H1 (cell line): ENCODE measurements at regions not wholly inside any gene's neighbourhood (a gene's known extent, or its start where the extent isn't known, plus 50 kb on each side); places are given as distances from the start of the nearest gene placed in this dataset.

Experiments
- CTCF ChIA-PET: fragments of 300-600 bp; sonication (Branson Sonifier 250); formaldehyde crosslinking; loops from one replicate; lab custom pipeline; 2021; ENCODE audit not compliant: partially characterized antibody; lab: Charles Lee
- POLR2A ChIA-PET: fragments of 300-600 bp; sonication (Branson Sonifier 250); formaldehyde crosslinking; loops from one replicate; lab custom pipeline; 2021; ENCODE audit warnings: inconsistent platforms; ENCODE audit not compliant: partially characterized antibody; lab: Charles Lee
- DNase-seq, 2 experiments: peaks; one replicate each; pipeline versions ENCODE4 v3.0.0 to v3.0.0-alpha.2; 2010 to 2022; ENCODE audit warnings: low spot score in 2 of 2, low read depth in 1 of 2, mixed read lengths in 1 of 2
- FAIRE-seq: peaks from 2 replicates; lab custom pipeline; 2011; peaks lifted over from hg19 to GRCh38; lab: Jason Lieb, UNC
- H2AFZ ChIP-seq: 2 replicates; pipeline ENCODE4 v1.8.1; 2012; ENCODE audit warnings: low read length, inconsistent platforms
- H2AK5ac ChIP-seq: 2 replicates; pipeline ENCODE4 v1.6.1; 2013; ENCODE audit warnings: low read depth, low read length
- H2BK120ac ChIP-seq: replicated peaks from 2 replicates; pipeline ENCODE3; 2013; ENCODE audit warnings: low read depth, low read length, inconsistent platforms
- H2BK12ac ChIP-seq: 2 replicates; pipeline ENCODE4 v1.6.1; 2013; ENCODE audit warnings: low read depth, low read length
- H2BK15ac ChIP-seq: 2 replicates; pipeline ENCODE4 v1.6.1; 2013; ENCODE audit warnings: low read length
- H2BK20ac ChIP-seq: 2 replicates; pipeline ENCODE4 v1.6.1; 2013; ENCODE audit warnings: low read length
- H2BK5ac ChIP-seq: 2 replicates; pipeline ENCODE4 v1.6.1; 2013; ENCODE audit warnings: low read depth, low read length
- H3K14ac ChIP-seq: 2 replicates; pipeline ENCODE4 v1.6.1; 2013; ENCODE audit warnings: inconsistent platforms; ENCODE audit not compliant: insufficient read length
- H3K18ac ChIP-seq: 2 replicates; pipeline ENCODE4 v1.6.1; 2013; ENCODE audit warnings: low read length; ENCODE audit errors: extremely low read depth
- H3K23ac ChIP-seq: 2 replicates; pipeline ENCODE4 v1.6.1; 2013; ENCODE audit warnings: inconsistent platforms; ENCODE audit not compliant: insufficient read length
- H3K23me2 ChIP-seq: 2 replicates; pipeline ENCODE4 v1.6.1; 2013; ENCODE audit warnings: low read depth, low read length
- H3K27ac ChIP-seq: 2 replicates; pipeline ENCODE4 v1.6.1; 2011; ENCODE audit warnings: low read depth, low read length, inconsistent platforms
- H3K27me3 ChIP-seq, 4 experiments: replicated peaks in 1 of 4; 1 replicate in 1 of 4; 2 replicates in 3 of 4; pipeline versions ENCODE4 v1.6.1 to v1.8.1; 2011 to 2013; ENCODE audit warnings: low read length in 3 of 4, mild to moderate bottlenecking in 3 of 4, inconsistent platforms in 2 of 4, mixed read lengths in 2 of 4, moderate library complexity in 1 of 4; ENCODE audit not compliant: control insufficient read depth in 3 of 4, insufficient read depth in 3 of 4; ENCODE audit errors: extremely low read depth in 1 of 4
- H3K36me3 ChIP-seq, 4 experiments: 2 replicates each; pipeline versions ENCODE4 v1.6.1 to v1.8.1; 2011 to 2013; ENCODE audit warnings: mild to moderate bottlenecking in 4 of 4, low read length in 3 of 4, moderate library complexity in 2 of 4, control low read depth in 1 of 4, inconsistent platforms in 1 of 4; ENCODE audit not compliant: insufficient read depth in 4 of 4, control insufficient read depth in 2 of 4
- H3K4ac ChIP-seq: replicated peaks from 2 replicates; pipeline ENCODE3; 2013; ENCODE audit warnings: low read length, low read depth, mixed read lengths, inconsistent platforms; ENCODE audit not compliant: insufficient read length
- H3K4me1 ChIP-seq, 4 experiments: replicated peaks in 1 of 4; 1 replicate in 1 of 4; 2 replicates in 3 of 4; pipeline versions ENCODE4 v1.6.1 to v1.8.1; 2011 to 2013; ENCODE audit warnings: low read length in 3 of 4, inconsistent platforms in 2 of 4, mixed read lengths in 1 of 4; ENCODE audit not compliant: insufficient read depth in 4 of 4, control insufficient read depth in 3 of 4
- H3K4me2 ChIP-seq, 2 experiments: 2 replicates each; pipeline versions ENCODE4 v1.6.1 to v1.8.1; 2011 to 2013; ENCODE audit warnings: low read depth in 2 of 2, low read length in 2 of 2, control low read depth in 1 of 2, inconsistent platforms in 1 of 2, mild to moderate bottlenecking in 1 of 2; ENCODE audit not compliant: insufficient read depth in 1 of 2
- H3K4me3 ChIP-seq, 4 experiments: fragments of 200-600, 300-600 bp in 1 of 4; sonication (generic), shearing (Covaris generic), sonication (Bioruptor Twin) in 1 of 4; 2 replicates each; pipeline versions ENCODE4 v1.5.1 to v1.8.1; 2011 to 2016; ENCODE audit warnings: low read length in 4 of 4, low read depth in 3 of 4, control low read depth in 2 of 4, inconsistent platforms in 2 of 4, mild to moderate bottlenecking in 2 of 4, mixed read lengths in 1 of 4, moderate library complexity in 1 of 4; ENCODE audit not compliant: insufficient read depth in 2 of 4; ENCODE audit errors: extremely low read depth in 1 of 4
- H3K56ac ChIP-seq: replicated peaks from 2 replicates; pipeline ENCODE3; 2013; ENCODE audit warnings: low read depth, mild to moderate bottlenecking, mixed read lengths, low read length, inconsistent platforms; ENCODE audit not compliant: insufficient read length
- H3K79me1 ChIP-seq: 2 replicates; pipeline ENCODE4 v1.6.1; 2013; ENCODE audit warnings: low read depth, low read length, control low read depth
- H3K79me2 ChIP-seq, 2 experiments: 2 replicates each; pipeline versions ENCODE4 v1.6.1 to v1.8.1; 2012 to 2013; ENCODE audit warnings: low read length in 2 of 2, mild to moderate bottlenecking in 2 of 2, inconsistent platforms in 1 of 2; ENCODE audit not compliant: insufficient read depth in 2 of 2, control insufficient read depth in 1 of 2
- H3K9ac ChIP-seq, 4 experiments: replicated peaks in 1 of 4; 1 replicate in 1 of 4; 2 replicates in 3 of 4; pipeline versions ENCODE4 v1.6.1 to v1.8.1; 2011 to 2013; ENCODE audit warnings: low read depth in 3 of 4, low read length in 3 of 4, control low read depth in 2 of 4, mild to moderate bottlenecking in 2 of 4, moderate library complexity in 2 of 4, inconsistent platforms in 1 of 4; ENCODE audit errors: extremely low read depth in 1 of 4
- H3K9me3 ChIP-seq, 2 experiments: 2 replicates each; pipeline versions ENCODE4 v1.6.1 to v1.8.1; 2012 to 2013; ENCODE audit warnings: mild to moderate bottlenecking in 2 of 2, moderate library complexity in 2 of 2, control low read depth in 1 of 2, inconsistent platforms in 1 of 2, low read depth in 1 of 2, low read length in 1 of 2, mixed read lengths in 1 of 2; ENCODE audit not compliant: insufficient read depth in 2 of 2
- H4K20me1 ChIP-seq, 2 experiments: replicated peaks in 1 of 2; 2 replicates each; pipeline versions ENCODE3 to v1.8.1; 2011 to 2013; ENCODE audit warnings: inconsistent platforms in 2 of 2, low read length in 2 of 2, mild to moderate bottlenecking in 1 of 2; ENCODE audit not compliant: insufficient read depth in 2 of 2, control insufficient read depth in 1 of 2
- H4K5ac ChIP-seq: 2 replicates; pipeline ENCODE4 v1.6.1; 2013; ENCODE audit warnings: low read length, low read depth, mixed read lengths, inconsistent platforms; ENCODE audit not compliant: insufficient read length
- H4K8ac ChIP-seq: 2 replicates; pipeline ENCODE4 v1.8.0; 2013; ENCODE audit warnings: mild to moderate bottlenecking, moderate library complexity, low read length, inconsistent platforms; ENCODE audit not compliant: insufficient read depth; ENCODE audit errors: extremely low read depth
- H4K91ac ChIP-seq: replicated peaks from 2 replicates; pipeline ENCODE3; 2013; ENCODE audit warnings: low read length, mixed read lengths, inconsistent platforms; ENCODE audit not compliant: insufficient read length
- ATF2 ChIP-seq: IDR thresholded peaks from 2 replicates; pipeline ENCODE4 v1.6.1; 2012; ENCODE audit warnings: low read length, inconsistent platforms
- BACH1 ChIP-seq: IDR thresholded peaks from 2 replicates; pipeline ENCODE4 v1.6.1; 2012; ENCODE audit warnings: low read length, improper control_type of control experiment
- CREB1 ChIP-seq: IDR thresholded peaks from 2 replicates; pipeline ENCODE4 v1.6.1; 2012; ENCODE audit warnings: inconsistent platforms
- CTBP2 ChIP-seq: IDR thresholded peaks from 2 replicates; pipeline ENCODE4 v1.7.0; 2011; ENCODE audit warnings: borderline replicate concordance, mild to moderate bottlenecking, moderate library complexity, mixed read lengths, low read length; ENCODE audit not compliant: insufficient read depth, insufficient read length
- EGR1 ChIP-seq: IDR thresholded peaks from 2 replicates; pipeline ENCODE4 v1.6.1; 2011; ENCODE audit warnings: low read depth, low read length, borderline replicate concordance
- EP300 ChIP-seq, 2 experiments: IDR thresholded peaks; 1 replicate in 1 of 2; 2 replicates in 1 of 2; pipeline ENCODE4 v1.6.1; 2011 to 2012; ENCODE audit warnings: low read depth in 2 of 2, low read length in 2 of 2, mild to moderate bottlenecking in 2 of 2, borderline replicate concordance in 1 of 2, inconsistent platforms in 1 of 2, moderate library complexity in 1 of 2
- JUND ChIP-seq: IDR thresholded peaks from 2 replicates; pipeline ENCODE4 v1.6.1; 2011; ENCODE audit warnings: mild to moderate bottlenecking, improper control_type of control experiment, low read length
- KDM1A ChIP-seq: fragments of 200-600, 300-600 bp; sonication (generic); IDR thresholded peaks from 2 replicates; pipeline ENCODE4 v1.7.1; 2016; ENCODE audit warnings: mild to moderate bottlenecking, low read length, borderline replicate concordance
- MAX ChIP-seq: IDR thresholded peaks from 2 replicates; pipeline ENCODE4 v1.6.1; 2012; ENCODE audit warnings: inconsistent platforms
- POLR2A ChIP-seq, 2 experiments: IDR thresholded peaks; 1 replicate in 1 of 2; 2 replicates in 1 of 2; pipeline ENCODE4 v1.6.1; 2011; ENCODE audit warnings: low read depth in 2 of 2, low read length in 2 of 2, mild to moderate bottlenecking in 2 of 2; ENCODE audit errors: control extremely low read depth in 1 of 2
- WGBS, 2 experiments: shearing (Covaris generic) in 1 of 2; methylation state at CpG; one replicate each; pipeline versions ENCODE4 v1.1.6 to v1.1.7; 2013 to 2015; ENCODE audit warnings: low lambda C conversion rate in 2 of 2, mixed read lengths in 2 of 2, inconsistent platforms in 1 of 2, low coverage in 1 of 2, missing lambda C conversion rate in 1 of 2; ENCODE audit not compliant: insufficient replicate concordance in 2 of 2, insufficient coverage in 1 of 2, insufficient read length in 1 of 2; ENCODE audit errors: extremely low coverage in 1 of 2, missing lambda C conversion rate in 1 of 2; 5-methylcytosine and 5-hydroxymethylcytosine counted together

DNA sequence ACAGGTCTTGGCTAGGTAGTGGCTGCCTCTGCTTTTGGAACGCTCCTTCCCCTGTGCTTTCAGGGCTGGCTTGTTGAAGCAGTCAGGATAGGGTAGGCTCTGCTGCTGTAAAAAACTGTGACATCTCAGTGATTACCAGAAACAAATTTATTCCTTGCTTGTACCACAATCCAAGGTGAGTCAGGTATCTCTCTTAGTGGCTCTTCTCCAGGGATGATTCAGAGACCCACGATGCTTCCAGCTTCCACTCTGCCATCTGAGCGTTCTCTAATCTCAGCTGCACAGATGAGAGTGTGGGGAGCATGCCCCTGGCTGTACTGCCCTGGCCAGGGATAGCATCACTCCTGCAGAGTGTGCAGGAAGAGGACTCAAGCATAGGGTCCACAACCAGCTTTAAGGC, 174.9 kb downstream of the VAPA start:
- Histone ChIP-seq H4K5ac (no peak overlapping the region), H3K27me3 (no peaks in the 10 kb centered on the region), H2BK12ac (no peak overlapping the region), H3K9me3 (peaks cover 0 to 9% of the 10 kb centered on the region in 2 experiments; a peak in 2 of 4 replicates), H3K4me1 (peaks cover 3 to 7% (median 4%) of the 10 kb centered on the region in 4 experiments; a peak in 4 of 7 replicates), H3K23ac (no peak overlapping the region), H3K4ac (no peak overlapping the region), H2AK5ac (no peak overlapping the region), H3K36me3 (no peaks in the 10 kb centered on the region), H2BK120ac (no peak overlapping the region), H3K27ac (no peak overlapping the region), H2BK5ac (no peak overlapping the region), H3K4me2 (no peak overlapping the region), H3K18ac (no peak overlapping the region), H4K8ac (no peak overlapping the region), H3K56ac (no peak overlapping the region), H3K79me2 (no peaks in the 10 kb centered on the region), H3K9ac (no peak overlapping the region), H3K23me2 (no peaks in the 10 kb centered on the region; the same call in 1 of the 2 replicates), H3K79me1 (no peaks in the 10 kb centered on the region), H4K91ac (no peak overlapping the region), H4K20me1 (no peaks in the 10 kb centered on the region), H2BK20ac (no peak overlapping the region), H3K4me3 (no peak overlapping the region), H2AFZ (no peak overlapping the region), H2BK15ac (no peak overlapping the region; the same call in 1 of the 2 replicates), H3K14ac (no peak overlapping the region)
- 96% methylated on average over 3 of the region's 3 CpGs; no CpG with 5 or more reads in 1 of the 2 experiments for WGBS, 2 experiments
- ChIA-PET POLR2A (no interaction called here), CTCF (interaction anchor here (1.2 to 1.9 kb wide), 3 partner anchors 13 to 57 kb away, joined by 3 to 4 read pairs (median 3); no protein-coding TSS in a partner anchor)
- DNase-seq (no peak), FAIRE-seq (no peak)
- TF ChIP-seq JUND (no peak), MAX (no peak), EGR1 (no peak), EP300 (IDR thresholded peaks at IDR 0.05; ENCODE audit: borderline replicate concordance in 1 of 2, low read depth in 2 of 2, low read length in 2 of 2) (no peak), KDM1A (no peak), ATF2 (no peak), POLR2A (IDR thresholded peaks at IDR 0.05; ENCODE audit: control extremely low read depth in 1 of 2, low read depth in 2 of 2, low read length in 2 of 2) (no peak), CTBP2 (no peak), BACH1 (no peak), CREB1 (no peak)
